ENCODE measurements at regions not wholly inside any gene's neighbourhood (a gene's known extent, or its start where the extent isn't known, plus 50 kb on each side); places are given as distances from the start of the nearest gene placed in this dataset.
"Not testable (repeated sequence)": the region's sequence is repeated elsewhere in the genome, so short reads cannot be mapped to it uniquely, and the experiment has no call there.

GRCh38 chr1:166304131-166304530, 137.3 kb upstream of the FAM78B start:
- DNase-seq (ENCODE audit: low read depth in 1 of 2, low spot score in 1 of 2): no peak
- Histone ChIP-seq H3K27ac (replicated peaks) (no peak overlapping the region), H3K4me3 (replicated peaks; ENCODE audit: insufficient read depth, low read length) (no peak overlapping the region), H3K27me3 (ENCODE audit: insufficient read depth, poor library complexity, severe bottlenecking) (no peaks in the 10 kb centered on the region)
- TF ChIP-seq POLR2AphosphoS5 (IDR thresholded peaks at IDR 0.05; ENCODE audit: low read depth) (no peak), REST (IDR thresholded peaks at IDR 0.05; ENCODE audit: insufficient replicate concordance, low read depth) (no peak), GABPA (IDR thresholded peaks at IDR 0.05; ENCODE audit: low read depth) (no peak), CTCF (IDR thresholded peaks at IDR 0.05; ENCODE audit: insufficient read depth, low read length) (no peak), SPI1 (IDR thresholded peaks at IDR 0.05; ENCODE audit: borderline replicate concordance, low read depth) (no peak)

- DNase-seq (ENCODE audit: low read depth in 1 of 2, low spot score in 1 of 2): no peak
- no peak overlapping the region for H3K4me3 ChIP-seq (replicated peaks; ENCODE audit: insufficient read depth, low read length)
- H3K27me3 ChIP-seq (ENCODE audit: insufficient read depth, poor library complexity, severe bottlenecking): no peaks in the 10 kb centered on the region
- no peak for TF ChIP-seq POLR2AphosphoS5 (IDR thresholded peaks at IDR 0.05; ENCODE audit: low read depth)
- no peak for TF ChIP-seq SPI1 (IDR thresholded peaks at IDR 0.05; ENCODE audit: borderline replicate concordance, low read depth)
- TF ChIP-seq CTCF (IDR thresholded peaks at IDR 0.05; ENCODE audit: insufficient read depth, low read length): no peak
- no peak for TF ChIP-seq GABPA (IDR thresholded peaks at IDR 0.05; ENCODE audit: low read depth)
- no peak for TF ChIP-seq REST (IDR thresholded peaks at IDR 0.05; ENCODE audit: insufficient replicate concordance, low read depth)
- no peak overlapping the region for H3K27ac ChIP-seq (replicated peaks)
Observed at GRCh38 chr1:166305371-166305770, 138.6 kb upstream of the FAM78B start.

- H3K27ac ChIP-seq (replicated peaks): no peak overlapping the region
- no peaks in the 10 kb centered on the region for H3K27me3 ChIP-seq (ENCODE audit: insufficient read depth, poor library complexity, severe bottlenecking)
- no peak for DNase-seq (ENCODE audit: low read depth in 1 of 2, low spot score in 1 of 2)
- H3K4me3 ChIP-seq (replicated peaks; ENCODE audit: insufficient read depth, low read length): no peak overlapping the region
- TF ChIP-seq SPI1 (IDR thresholded peaks at IDR 0.05; ENCODE audit: borderline replicate concordance, low read depth): no peak
- TF ChIP-seq POLR2AphosphoS5 (IDR thresholded peaks at IDR 0.05; ENCODE audit: low read depth): no peak
- no peak for TF ChIP-seq CTCF (IDR thresholded peaks at IDR 0.05; ENCODE audit: insufficient read depth, low read length)
Observed at GRCh38 chr1:166307261-166308188, 140.7 kb upstream of the FAM78B start.

- not testable (repeated sequence) for DNase-seq (ENCODE audit: low read depth in 1 of 2, low spot score in 1 of 2); H3K27ac ChIP-seq (replicated peaks); H3K27me3 ChIP-seq (ENCODE audit: insufficient read depth, poor library complexity, severe bottlenecking); H3K4me3 ChIP-seq (replicated peaks; ENCODE audit: insufficient read depth, low read length)
Observed at GRCh38 chr1:166316306-166316705, 149.5 kb upstream of the FAM78B start.
